Activated T-cell treated with anti-CD3 and anti-CD28 coated beads, Interleukin-2, amount 50 U/mL, for 1 hour (primary cell): ENCODE measurements at regions not wholly inside any gene's neighbourhood (a gene's known extent, or its start where the extent isn't known, plus 50 kb on each side); places are given as distances from the start of the nearest gene placed in this dataset.

Experiments used
- DNase-seq: peaks from one replicate; pipeline ENCODE4 v3.0.0-alpha.2; 2020

GRCh38 chr12:132439333-132439904 lies 50.5 kb upstream of the FBRSL1 start:
- no peak for DNase-seq

DNA sequence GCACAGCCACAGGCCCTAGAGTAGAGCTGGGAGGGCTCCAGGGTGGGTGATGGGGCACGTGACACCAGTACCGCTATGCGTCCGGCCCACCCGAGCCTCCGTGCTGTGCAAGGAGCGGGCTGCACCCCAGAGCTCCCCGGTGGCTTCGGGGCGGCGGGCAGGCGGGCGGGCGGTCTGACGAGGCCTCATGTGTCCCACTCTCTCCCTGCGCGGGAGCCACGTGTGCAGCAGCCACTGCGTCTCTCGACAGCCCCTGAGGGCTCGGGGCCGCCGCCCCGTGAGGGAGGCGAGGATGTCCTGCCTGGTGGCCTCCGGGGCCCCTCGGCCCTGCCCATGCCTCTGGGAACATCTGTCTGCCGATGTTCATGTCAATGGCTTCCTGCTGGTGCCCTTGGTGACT lies 51.2 kb upstream of the FBRSL1 start:
- no peak for DNase-seq

GRCh38 chr12:132437943-132438700 lies 51.8 kb upstream of the FBRSL1 start:
- DNase-seq, result no peak

DNA sequence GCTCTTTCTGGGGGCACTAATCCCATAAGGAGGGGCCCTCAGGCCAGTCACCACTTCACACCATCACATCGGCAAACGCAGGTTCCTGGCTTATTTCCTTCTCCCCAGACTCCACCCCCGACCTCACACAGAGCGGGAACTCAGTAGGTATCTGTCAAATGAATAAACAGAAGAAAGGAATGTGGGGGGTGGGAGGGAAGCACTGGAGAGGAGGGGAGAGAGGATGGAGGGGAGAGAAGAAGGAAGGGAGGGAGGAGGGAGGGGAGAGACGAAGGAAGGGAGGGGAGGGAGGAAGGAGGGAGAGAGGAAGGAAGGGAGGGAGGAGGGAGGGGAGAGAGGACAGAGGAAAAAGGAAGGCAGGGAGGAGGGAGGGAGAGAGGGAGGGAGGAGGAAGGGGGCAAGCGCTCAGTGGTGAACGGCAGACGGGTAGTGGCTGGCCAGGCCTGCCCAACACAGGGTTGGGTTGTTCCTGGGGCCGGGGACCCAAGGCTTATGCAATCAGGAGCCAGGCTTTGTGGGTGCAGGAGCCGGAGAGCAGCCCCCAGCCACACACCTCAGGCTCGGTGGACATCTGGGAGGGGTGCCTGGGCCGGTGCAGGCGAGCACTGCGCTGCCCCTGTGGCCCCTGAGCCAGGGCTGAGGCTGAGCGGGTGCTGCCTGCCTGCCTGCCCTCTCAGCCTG lies 52.6 kb upstream of the FBRSL1 start:
- no peak for DNase-seq

GRCh38 chr12:132436791-132437251 lies 53.1 kb upstream of the FBRSL1 start:
- DNase-seq, result no peak

DNA sequence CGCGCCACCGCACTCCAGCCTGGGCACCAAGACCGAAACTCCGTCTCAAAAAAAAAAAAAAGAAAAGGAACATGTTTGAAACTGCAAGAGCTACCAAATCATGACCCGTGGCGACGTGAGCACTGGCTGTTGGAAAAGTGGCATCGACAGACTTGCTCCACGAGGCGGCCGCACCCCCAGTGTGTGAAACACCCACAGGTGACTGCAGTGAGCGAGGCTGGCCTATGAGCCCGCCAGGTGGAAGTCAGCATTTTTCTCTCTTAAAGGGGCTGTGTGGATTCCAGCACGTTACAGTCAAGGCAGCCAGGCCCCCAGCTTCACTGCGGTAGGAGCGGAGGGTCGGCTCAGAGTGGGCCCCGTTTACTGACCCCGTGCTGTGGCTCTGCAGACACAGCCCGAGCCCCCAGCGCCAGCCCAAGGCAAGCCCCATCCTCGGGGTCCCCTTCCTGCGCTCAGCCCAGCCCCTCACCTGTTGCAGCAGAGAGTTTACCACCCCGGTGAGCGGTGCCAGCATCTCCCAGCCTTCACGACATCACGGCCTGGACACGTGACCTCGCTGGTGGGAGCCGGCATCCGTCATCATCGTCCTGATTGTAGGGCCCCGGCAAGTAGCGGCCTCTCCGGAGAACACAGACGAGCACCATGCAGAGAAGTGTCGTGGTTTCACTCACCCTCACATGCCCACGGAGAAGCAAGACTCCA lies 54.3 kb upstream of the FBRSL1 start:
- no peak for DNase-seq

DNA sequence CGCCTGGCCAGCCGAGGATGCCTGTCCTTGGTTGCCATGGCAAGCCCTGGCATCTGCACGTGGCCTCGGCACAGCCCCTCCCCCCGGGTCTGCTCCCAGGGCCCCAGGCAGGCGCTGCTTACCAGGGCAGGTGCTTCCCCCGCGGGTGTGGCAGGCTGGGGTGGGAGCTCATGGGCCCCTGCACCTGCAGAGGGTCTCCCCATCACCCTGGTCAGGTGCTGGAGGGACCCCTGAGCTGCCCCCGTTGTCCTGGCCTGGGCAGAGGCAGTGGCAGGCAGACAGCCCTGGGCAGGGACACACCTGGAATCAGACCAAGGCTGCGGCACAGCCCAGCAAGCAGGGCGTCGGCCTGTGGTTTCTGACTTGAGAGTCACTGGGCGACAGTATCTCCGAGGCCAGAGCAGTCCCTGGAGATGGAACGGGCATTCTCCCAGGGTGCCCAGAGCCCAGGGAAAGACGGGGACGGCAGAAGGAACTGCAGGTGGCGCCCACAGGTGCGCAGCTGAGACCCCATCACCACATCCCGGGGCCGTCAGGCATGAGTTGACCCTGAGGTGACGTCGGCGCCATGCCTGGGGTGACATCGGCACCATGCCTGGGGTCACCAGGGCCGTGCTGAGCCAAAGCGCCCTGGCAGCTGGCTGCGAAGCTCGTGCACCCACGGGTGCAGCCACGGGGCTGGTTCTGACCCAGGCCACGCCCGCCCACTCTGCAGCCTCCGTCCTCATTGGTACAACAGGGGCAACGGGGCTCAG lies 56.1 kb upstream of the FBRSL1 start:
- DNase-seq, result no peak

DNA sequence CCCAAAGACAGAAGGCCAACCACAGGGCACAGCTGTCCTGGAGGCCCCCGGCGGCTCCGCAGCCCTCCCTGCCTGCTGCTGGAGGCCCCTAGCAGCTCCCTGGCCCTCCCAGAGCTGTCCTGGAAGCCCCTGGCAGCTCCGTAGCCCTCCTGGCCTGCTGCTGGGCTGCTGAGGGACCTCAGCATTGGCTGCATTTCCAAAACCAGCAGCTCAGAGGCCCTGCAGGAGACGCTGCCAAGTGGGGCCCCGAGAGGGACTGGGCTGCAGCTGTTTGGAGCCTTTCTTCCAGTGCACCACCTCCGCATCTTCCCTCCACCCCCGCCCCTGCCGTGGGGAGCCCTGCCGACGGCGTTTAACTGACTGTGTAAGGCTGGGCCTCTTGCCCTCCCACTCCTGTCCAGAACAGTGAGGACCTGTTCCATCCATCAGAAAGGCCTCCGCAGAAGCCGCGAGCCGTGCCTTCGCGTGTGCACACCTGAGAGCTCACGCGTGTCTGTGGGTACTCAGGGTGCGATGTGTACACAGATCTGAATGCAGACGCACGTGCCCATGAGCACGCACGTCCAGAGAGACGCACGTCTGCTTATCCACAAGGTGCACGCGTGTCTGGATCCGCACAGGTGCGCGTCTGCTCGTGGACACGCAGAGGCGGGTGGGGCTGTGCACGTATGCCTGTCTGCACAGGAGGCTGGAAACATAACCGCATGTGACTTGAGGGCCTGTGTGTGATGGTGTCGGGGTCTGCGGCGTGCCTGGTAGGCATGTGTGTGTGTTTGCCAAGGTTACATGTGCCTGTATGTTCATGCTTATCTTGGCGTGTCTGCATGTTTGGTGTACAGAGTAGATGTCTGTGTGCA lies 57.0 kb upstream of the FBRSL1 start:
- DNase-seq, result no peak

DNA sequence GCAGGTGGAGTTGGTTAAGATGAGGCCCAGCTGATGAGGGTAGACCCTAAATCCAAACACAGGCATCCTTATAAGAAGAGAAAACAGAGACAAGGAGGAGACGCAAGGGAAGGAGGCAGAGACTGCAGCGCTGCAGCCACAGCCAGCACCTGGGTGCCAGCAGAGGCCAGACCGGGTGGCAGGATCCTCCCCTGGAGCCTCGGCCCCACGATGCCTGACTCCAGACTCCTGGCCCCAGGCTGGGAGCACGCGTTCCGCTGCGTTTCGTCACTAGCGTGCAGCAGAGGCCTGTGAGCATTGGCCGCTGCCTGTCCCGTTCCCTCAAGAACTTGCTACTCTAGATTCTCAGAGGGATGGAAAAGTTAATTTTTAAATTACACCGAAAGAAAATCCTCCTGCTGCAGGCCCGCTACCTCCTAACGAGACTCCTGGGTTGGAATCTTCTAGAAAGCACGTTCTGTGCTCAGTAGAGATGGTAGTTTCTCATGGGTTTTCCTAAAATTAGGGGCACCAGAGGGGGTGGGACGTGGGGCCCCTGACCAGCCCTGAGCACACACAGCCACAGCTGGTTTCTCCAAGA lies 57.7 kb upstream of the FBRSL1 start:
- DNase-seq, result no peak

- no peak for DNase-seq
Observed at GRCh38 chr12:132430838-132431774, 58.8 kb upstream of the FBRSL1 start.

- DNase-seq, result peak; percentile 71
Observed at GRCh38 chr12:132429946-132430643, 59.9 kb upstream of the FBRSL1 start.

GRCh38 chr12:132429602-132429945 lies 60.4 kb upstream of the FBRSL1 start:
- DNase-seq, result no peak

GRCh38 chr12:132428936-132429601 lies 60.9 kb upstream of the FBRSL1 start:
- no peak for DNase-seq

DNA sequence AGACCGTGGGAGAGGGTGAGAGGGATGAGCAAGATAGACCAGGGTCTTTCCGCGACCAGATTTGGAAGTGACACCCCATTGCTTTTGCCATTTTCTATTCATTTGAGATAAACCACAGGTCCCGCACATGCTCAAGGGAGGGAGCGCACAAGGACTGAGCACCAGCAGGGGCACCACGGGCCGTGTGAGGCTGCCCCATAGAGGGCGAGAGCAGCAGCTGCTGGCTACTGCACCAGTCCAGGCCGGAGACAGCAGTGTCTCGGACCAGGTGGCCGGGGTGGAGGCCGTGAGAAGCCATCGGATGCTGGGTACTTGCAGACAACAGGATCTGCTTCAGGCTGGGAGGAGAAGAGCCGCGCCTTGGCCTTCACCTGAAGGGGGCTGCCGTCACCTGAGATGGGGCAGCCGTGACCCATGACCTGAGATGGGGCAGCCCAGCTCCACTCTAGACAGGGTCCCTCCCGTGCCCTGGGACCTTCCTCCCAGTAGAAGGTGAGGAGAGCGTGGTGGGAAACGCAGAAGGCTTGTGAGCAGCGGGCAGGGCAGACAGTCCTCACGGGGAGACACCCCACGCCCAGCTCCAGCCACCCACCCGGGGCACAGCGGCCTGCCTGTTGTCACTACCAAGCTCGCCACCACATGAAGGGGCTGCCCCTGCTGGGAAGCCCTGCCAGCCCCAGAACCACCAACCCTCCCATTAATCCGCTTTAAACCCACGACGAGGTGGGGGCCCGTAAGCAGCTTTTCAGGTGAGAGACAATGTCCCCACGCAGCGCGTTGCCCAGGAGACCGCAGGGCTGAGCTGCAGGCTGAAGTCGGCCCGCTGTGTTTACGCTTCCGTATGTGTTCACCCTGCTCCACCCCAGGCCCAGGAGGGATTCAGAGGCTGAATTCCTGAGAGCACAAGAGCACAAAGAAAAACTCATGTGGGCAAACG lies 61.7 kb upstream of the FBRSL1 start:
- no peak for DNase-seq

DNA sequence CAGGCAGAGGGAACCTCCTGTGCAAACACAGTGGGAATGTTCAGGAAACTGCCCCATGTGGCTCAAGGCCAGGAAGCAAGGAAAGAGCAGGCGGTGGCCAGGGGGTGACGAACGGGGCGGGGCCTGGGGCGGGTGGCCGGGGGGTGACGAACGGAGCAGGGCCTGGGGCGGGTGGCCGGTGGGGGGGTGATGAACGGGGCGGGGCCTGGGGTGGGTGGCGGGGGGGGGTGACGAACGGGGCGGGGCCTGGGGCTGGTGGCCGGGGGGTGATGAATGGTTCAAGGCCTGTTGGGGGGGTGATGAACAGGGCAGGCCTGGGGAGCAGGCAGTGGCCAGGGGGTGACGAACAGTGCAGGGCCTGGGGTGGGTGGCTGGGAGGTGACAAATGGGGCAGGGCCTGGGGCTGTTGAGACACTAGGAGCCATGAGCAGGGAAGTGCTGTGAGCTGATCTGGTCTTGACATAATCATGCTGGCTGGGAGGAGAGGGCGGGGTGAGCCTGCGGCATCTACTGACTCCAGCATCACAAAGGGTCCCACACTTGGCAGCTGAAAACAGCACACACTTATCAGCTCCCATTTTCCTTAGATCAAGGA lies 62.7 kb upstream of the FBRSL1 start:
- DNase-seq, result no peak

DNA sequence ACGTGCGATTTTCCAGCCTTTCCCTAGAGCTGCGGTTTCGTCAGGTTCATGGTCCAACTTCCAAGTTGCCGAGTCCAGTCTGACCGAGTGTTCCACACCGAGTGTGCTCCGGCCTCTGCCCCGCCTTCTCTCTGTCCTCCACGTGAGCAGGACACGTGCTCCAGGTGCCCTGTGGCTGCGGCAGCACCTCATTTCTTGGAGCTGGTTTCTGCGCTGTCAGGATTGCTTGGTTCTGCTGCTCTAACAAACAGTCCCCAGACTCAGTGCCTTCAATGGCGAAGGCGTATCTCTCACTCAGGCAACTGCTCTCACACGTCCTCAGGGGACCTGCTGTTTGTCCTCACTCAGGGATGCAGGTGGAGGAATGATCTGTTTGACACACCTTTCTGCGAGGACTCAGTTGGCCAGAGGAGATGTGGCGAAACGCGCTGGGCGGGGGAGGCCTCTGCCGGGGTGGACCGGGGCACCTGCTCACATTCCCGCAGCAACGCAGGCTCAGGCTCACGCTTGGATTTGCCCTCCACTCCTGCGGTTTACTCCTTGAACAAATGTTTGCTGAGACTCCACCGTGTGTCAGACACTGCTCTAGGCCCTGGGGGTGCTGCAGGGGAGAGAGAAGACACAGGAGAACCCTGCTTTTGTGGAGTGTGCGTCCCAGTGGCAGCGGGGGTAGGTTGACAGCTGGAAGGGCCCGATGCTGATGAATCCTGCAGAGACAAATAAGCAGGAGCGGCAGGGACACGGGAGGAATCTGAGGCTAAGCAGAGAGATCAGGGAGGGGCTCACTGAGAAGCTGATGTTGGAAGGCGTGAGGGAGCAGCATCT lies 63.4 kb upstream of the FBRSL1 start:
- no peak for DNase-seq

DNA sequence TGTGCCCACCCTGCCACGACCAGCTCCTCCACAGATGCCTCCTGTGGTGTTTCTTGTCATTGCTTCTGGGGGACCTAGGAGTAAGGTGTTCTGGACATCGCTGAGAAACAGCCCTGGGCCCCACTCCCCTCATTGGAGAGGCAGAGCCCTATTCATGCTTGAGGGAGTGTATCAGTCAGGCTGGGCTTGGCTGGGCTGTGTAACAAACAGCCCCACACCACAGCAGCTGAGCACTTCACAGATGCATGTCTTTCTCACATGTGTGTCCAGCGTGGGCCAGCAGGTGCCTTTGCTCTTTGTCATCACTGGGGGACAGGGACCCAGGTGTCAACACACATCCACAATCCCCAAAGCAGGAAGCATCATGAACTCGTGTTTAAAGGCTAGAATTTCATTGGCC lies 65.1 kb upstream of the FBRSL1 start:
- DNase-seq, result no peak
